H1 (cell line): ENCODE measurements at regions not wholly inside any gene's neighbourhood (a gene's known extent, or its start where the extent isn't known, plus 50 kb on each side); places are given as distances from the start of the nearest gene placed in this dataset.

Source experiments
- ATF3 ChIP-seq: IDR thresholded peaks from 2 replicates; pipeline ENCODE4 v1.6.1; 2011; ENCODE audit warnings: low read depth, mild to moderate bottlenecking, low read length; ENCODE audit not compliant: insufficient read depth
- BRCA1 ChIP-seq: IDR thresholded peaks from 2 replicates; pipeline ENCODE4 v1.6.1; 2012; ENCODE audit warnings: low read depth, low read length, improper control_type of control experiment
- EZH2 ChIP-seq: fragments of 200-600 bp; sonication (generic); IDR thresholded peaks from 2 replicates; pipeline ENCODE4 v1.7.1; 2012; ENCODE audit warnings: low read depth, mild to moderate bottlenecking, moderate library complexity, low read length, inconsistent platforms; ENCODE audit not compliant: severe bottlenecking
- MAFK ChIP-seq: IDR thresholded peaks from 2 replicates; pipeline ENCODE4 v1.6.1; 2012; ENCODE audit warnings: low read depth, mild to moderate bottlenecking, improper control_type of control experiment, low read length
- POLR2A ChIP-seq, 2 experiments: IDR thresholded peaks; 1 replicate in 1 of 2; 2 replicates in 1 of 2; pipeline ENCODE4 v1.6.1; 2011; ENCODE audit warnings: low read depth in 2 of 2, low read length in 2 of 2, mild to moderate bottlenecking in 2 of 2; ENCODE audit errors: control extremely low read depth in 1 of 2
- POU5F1 ChIP-seq: IDR thresholded peaks from 2 replicates; pipeline ENCODE4 v1.6.1; 2011; ENCODE audit warnings: low read depth, mild to moderate bottlenecking, low read length, moderate library complexity
- SRF ChIP-seq: IDR thresholded peaks from 2 replicates; pipeline ENCODE4 v1.6.1; 2011; ENCODE audit warnings: mild to moderate bottlenecking, low read depth, low read length, moderate library complexity
- TF ChIP-seq, protein P1 (sequence below), 3 experiments: IDR thresholded peaks; 1 replicate in 2 of 3; 2 replicates in 1 of 3; pipeline versions ENCODE4 v1.5.1 to v1.6.1; 2011; ENCODE audit warnings: low read length in 3 of 3, mild to moderate bottlenecking in 3 of 3, inconsistent platforms in 2 of 3, low read depth in 1 of 3, moderate library complexity in 1 of 3; ENCODE audit not compliant: insufficient read depth in 1 of 3; ENCODE audit errors: control extremely low read depth in 1 of 3

DNA sequence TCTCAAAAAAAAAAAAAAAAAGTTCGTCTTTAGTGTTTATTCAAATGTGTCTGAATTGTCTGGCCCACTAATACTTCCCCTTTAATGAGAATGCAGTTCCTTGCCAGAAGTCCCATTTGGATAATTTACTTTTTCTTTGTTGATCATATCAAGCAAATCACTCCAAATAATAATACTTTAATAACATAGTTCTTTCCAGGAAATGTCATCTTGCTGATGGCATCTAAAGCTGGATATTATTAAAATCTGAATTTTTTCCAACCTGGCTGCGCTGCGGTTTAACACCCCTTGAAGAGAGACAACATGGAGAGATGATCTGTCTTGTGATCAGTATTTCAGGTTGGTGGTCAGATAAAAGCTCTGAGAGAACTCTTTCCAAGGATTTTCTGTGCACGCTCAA is 111.2 kb upstream of the CNKSR3 start:
- no peak for TF ChIP-seq POU5F1
- TF ChIP-seq, protein P1, sequence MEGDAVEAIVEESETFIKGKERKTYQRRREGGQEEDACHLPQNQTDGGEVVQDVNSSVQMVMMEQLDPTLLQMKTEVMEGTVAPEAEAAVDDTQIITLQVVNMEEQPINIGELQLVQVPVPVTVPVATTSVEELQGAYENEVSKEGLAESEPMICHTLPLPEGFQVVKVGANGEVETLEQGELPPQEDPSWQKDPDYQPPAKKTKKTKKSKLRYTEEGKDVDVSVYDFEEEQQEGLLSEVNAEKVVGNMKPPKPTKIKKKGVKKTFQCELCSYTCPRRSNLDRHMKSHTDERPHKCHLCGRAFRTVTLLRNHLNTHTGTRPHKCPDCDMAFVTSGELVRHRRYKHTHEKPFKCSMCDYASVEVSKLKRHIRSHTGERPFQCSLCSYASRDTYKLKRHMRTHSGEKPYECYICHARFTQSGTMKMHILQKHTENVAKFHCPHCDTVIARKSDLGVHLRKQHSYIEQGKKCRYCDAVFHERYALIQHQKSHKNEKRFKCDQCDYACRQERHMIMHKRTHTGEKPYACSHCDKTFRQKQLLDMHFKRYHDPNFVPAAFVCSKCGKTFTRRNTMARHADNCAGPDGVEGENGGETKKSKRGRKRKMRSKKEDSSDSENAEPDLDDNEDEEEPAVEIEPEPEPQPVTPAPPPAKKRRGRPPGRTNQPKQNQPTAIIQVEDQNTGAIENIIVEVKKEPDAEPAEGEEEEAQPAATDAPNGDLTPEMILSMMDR (IDR thresholded peaks at IDR 0.05; ENCODE audit: control extremely low read depth in 1 of 3, insufficient read depth in 1 of 3, low read depth in 1 of 3, low read length in 3 of 3): no peak
- TF ChIP-seq EZH2: no peak
- TF ChIP-seq BRCA1: no peak
- no peak for TF ChIP-seq POLR2A (IDR thresholded peaks at IDR 0.05; ENCODE audit: control extremely low read depth in 1 of 2, low read depth in 2 of 2, low read length in 2 of 2)
- no peak for TF ChIP-seq SRF
- TF ChIP-seq ATF3: no peak
- no peak for TF ChIP-seq MAFK
